Adrenal gland (tissue), 5 donors: ENCODE measurements at regions not wholly inside any gene's neighbourhood (a gene's known extent, or its start where the extent isn't known, plus 50 kb on each side); places are given as distances from the start of the nearest gene placed in this dataset.

Experiments used
- CTCF ChIP-seq, 6 experiments: fragments of 450-650 bp in 4 of 6; fragments of 200-600 bp in 2 of 6; sonication (generic) in 1 of 6; IDR thresholded peaks; 1 replicate in 5 of 6; 2 replicates in 1 of 6; pipeline versions ENCODE4 v1.5.1 to v1.8.0; 2016 to 2021; ENCODE audit warnings: antibody characterized with exemption in 6 of 6, mild to moderate bottlenecking in 2 of 6, moderate library complexity in 1 of 6
- POLR2A ChIP-seq, 2 donors: fragments of 450-650 bp; IDR thresholded peaks; one replicate each; pipeline ENCODE4 v1.6.1; 2017; ENCODE audit warnings: antibody characterized with exemption in 2 of 2, mild to moderate bottlenecking in 2 of 2, moderate library complexity in 1 of 2
- donor health status: DM: no; HTN: no; CAD: no.

GRCh38 chr4:58456727-58457384, 1346.7 kb upstream of the IGFBP7 start:
- TF ChIP-seq CTCF (IDR thresholded peaks at IDR 0.05): no peak
- no peak for TF ChIP-seq POLR2A (IDR thresholded peaks at IDR 0.05)
